HG03135 (cell line): ENCODE measurements at regions not wholly inside any gene's neighbourhood (a gene's known extent, or its start where the extent isn't known, plus 50 kb on each side); places are given as distances from the start of the nearest gene placed in this dataset.
"Not testable (repeated sequence)": the region's sequence is repeated elsewhere in the genome, so short reads cannot be mapped to it uniquely, and the experiment has no call there.

Experiments
- ATAC-seq: cut with Tn5 transposase; IDR thresholded peaks from one replicate; pipeline ENCODE4 v1.9.1; 2021; ENCODE audit warnings: mild to moderate bottlenecking, moderate library complexity; ENCODE audit not compliant: unreplicated experiment

DNA sequence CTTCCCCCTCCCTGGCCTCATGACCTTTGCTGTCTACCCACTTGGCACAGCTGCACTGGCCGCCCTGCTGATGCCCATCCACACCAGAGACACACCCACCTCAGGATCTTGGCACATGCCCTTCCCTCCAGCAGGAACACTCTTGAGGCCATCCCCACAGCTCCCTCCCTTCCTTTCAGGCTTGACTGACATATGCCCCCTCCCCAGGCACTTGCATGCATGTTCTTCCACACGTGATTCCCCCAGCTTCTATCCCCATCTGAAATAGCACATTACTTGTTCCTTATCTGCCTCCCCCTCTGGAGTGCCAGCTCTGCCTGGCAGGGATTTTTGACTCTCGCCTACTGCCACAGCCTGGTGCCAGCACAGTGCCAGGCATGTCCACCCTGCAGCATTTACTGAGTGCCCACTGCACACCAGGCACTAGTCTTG lies 98.5 kb upstream of the SLC25A33 start:
- ATAC-seq: no peak

GRCh38 chr1:9441451-9442133 lies 97.7 kb upstream of the SLC25A33 start:
- ATAC-seq: no peak

DNA sequence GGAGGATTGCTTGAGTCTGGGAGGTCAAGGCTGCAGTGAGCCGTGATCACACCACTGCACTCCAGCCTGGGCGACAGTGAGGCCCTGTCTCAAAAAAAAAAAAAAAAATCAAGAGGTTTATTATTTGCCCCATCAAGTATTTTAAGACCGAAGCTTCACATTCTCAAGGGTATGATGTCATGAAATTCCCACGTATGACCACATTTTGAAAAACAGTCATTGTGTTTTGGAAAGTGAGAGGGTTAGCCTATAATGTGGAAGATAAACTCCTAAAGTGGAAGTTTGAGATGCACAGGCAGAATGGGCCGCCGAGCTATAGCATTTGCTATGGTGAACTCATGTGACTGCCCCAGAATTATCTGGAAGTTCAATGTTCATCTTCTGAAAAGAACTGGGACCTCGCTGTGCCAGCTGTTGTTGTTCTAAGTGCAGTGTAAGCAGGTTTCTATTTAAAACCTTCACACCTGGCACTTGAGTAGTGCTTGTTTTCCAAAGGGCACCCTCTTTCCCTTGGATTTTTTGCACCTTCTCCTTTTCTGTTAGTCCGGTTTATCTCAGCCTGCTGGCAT lies 96.9 kb upstream of the SLC25A33 start:
- no peak for ATAC-seq

DNA sequence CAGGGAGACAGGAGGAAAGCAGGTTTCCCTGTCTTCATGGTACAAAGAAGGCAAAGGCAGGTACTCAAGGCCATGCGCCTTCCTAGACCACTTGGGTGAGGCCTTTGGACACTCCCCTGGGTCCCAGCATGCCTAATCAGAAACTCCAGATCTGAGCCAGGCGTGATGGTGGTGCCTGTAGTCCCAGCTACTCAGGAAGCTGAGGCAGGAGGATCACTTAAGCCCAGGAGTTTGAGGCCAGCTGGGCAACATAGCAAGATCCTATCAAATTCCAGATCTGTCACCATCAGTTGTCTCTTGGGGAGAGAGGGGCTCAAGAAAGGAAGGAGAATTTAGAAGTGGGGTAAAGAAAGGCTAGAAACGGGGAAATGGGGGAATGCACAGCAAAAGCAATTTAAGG lies 96.3 kb upstream of the SLC25A33 start:
- ATAC-seq: no peak

GRCh38 chr1:9443913-9444445 lies 95.3 kb upstream of the SLC25A33 start:
- no peak for ATAC-seq

GRCh38 chr1:9444532-9444931 lies 94.7 kb upstream of the SLC25A33 start:
- no peak for ATAC-seq

DNA sequence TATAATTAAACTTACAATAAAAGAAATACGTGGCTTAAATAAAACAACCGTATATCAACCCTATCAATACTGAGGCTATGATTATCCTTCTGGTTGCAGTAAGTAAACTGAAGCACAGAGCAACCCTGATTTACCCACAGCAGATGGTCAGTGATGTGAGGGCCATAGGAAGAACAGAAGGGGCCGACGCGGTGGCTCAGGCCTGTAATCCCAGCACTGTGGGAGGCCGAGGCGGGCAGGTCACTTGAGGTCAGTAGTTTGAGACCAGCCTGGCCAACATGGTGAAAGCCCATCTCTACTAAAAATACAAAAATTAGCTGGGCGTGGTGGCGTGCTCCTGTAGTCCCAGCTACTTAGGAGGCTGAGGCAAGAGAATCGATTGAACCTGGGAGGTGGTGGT lies 94.2 kb upstream of the SLC25A33 start:
- ATAC-seq: not testable (repeated sequence)

GRCh38 chr1:9447215-9447960 lies 91.9 kb upstream of the SLC25A33 start:
- ATAC-seq: no peak

GRCh38 chr1:9448132-9449109 lies 90.8 kb upstream of the SLC25A33 start:
- ATAC-seq: no peak

DNA sequence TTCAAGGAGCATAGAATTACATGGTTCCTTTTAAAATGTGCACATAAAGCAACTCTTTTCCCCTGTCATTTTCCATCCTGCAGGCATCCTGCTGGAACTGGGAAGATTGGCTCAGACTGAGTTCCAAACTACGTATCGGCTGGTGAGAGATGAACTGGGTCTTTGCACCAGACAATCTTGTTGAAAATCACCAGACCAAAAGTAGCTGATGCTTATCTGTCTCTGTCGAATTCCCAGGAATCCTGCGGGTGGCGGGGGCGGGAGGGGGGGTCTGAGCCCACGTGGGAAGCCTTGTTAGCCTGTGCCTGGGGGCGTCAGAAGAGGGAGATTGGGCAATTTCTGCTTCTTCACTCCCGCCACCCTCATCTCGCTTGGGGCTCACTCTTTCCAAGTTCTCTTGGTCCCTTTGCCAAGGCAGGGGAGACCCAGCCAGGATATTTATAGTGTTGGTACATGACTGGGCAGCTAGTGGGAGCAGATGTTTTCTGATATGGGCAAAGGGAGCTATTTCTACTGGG lies 90.1 kb upstream of the SLC25A33 start:
- ATAC-seq: no peak

- ATAC-seq: no peak
Observed at GRCh38 chr1:9449976-9450696, 89.1 kb upstream of the SLC25A33 start.

GRCh38 chr1:9451081-9451480 lies 88.2 kb upstream of the SLC25A33 start:
- ATAC-seq: no peak

GRCh38 chr1:9452516-9453140 lies 86.6 kb upstream of the SLC25A33 start:
- ATAC-seq: no peak

GRCh38 chr1:9453375-9453774 lies 85.9 kb upstream of the SLC25A33 start:
- ATAC-seq: no peak

- ATAC-seq: no peak
Observed at GRCh38 chr1:9453779-9454418, 85.4 kb upstream of the SLC25A33 start.

GRCh38 chr1:9454494-9455066 lies 84.7 kb upstream of the SLC25A33 start:
- ATAC-seq: no peak

- no peak for ATAC-seq
Observed at GRCh38 chr1:9455487-9456234, 83.6 kb upstream of the SLC25A33 start.

- no peak for ATAC-seq
Observed at GRCh38 chr1:9456833-9457232, 82.4 kb upstream of the SLC25A33 start.
